ENCODE measurements at regions not wholly inside any gene's neighbourhood (a gene's known extent, or its start where the extent isn't known, plus 50 kb on each side); places are given as distances from the start of the nearest gene placed in this dataset.

GRCh38 chr14:106876711-106877110 is 1350.3 kb downstream of the TMEM121 start:
- TF ChIP-seq CTCF (IDR thresholded peaks at IDR 0.05; ENCODE audit: low read depth, low read length, missing control alignments) = no peak
- no peak for DNase-seq (ENCODE audit: extremely low read depth, low read depth)
- no peak overlapping the region for H3K4me3 ChIP-seq (replicated peaks; ENCODE audit: low read depth, low read length)

GRCh38 chr14:106877517-106877916 is 1351.1 kb downstream of the TMEM121 start:
- TF ChIP-seq CTCF (IDR thresholded peaks at IDR 0.05; ENCODE audit: low read depth, low read length, missing control alignments) = no peak
- DNase-seq (ENCODE audit: extremely low read depth, low read depth) = no peak
- H3K4me3 ChIP-seq (replicated peaks; ENCODE audit: low read depth, low read length) = no peak overlapping the region

- no peak for DNase-seq (ENCODE audit: extremely low read depth, low read depth)
- H3K4me3 ChIP-seq (replicated peaks; ENCODE audit: low read depth, low read length) = no peak overlapping the region
- peak; percentile 33 for TF ChIP-seq CTCF (IDR thresholded peaks at IDR 0.05; ENCODE audit: low read depth, low read length, missing control alignments)
Measured at GRCh38 chr14:106879241-106879640, 1352.9 kb downstream of the TMEM121 start.

GRCh38 chr14:106883218-106883692 is 1356.9 kb downstream of the TMEM121 start:
- TF ChIP-seq CTCF (IDR thresholded peaks at IDR 0.05; ENCODE audit: low read depth, low read length, missing control alignments) = peak; percentile 39
- no peak overlapping the region for H3K4me3 ChIP-seq (replicated peaks; ENCODE audit: low read depth, low read length)
- DNase-seq (ENCODE audit: extremely low read depth, low read depth) = no peak

Measured in HFF-Myc (cell line).